ENCODE measurements at regions not wholly inside any gene's neighbourhood (a gene's known extent, or its start where the extent isn't known, plus 50 kb on each side); places are given as distances from the start of the nearest gene placed in this dataset.
"Not testable (repeated sequence)": the region's sequence is repeated elsewhere in the genome, so short reads cannot be mapped to it uniquely, and the experiment has no call there.

- no peak overlapping the region for H3K4me3 ChIP-seq (ENCODE audit: insufficient read depth, low read depth, low read length)
- no peaks in the 10 kb centered on the region for H3K36me3 ChIP-seq (ENCODE audit: control insufficient read depth, insufficient read depth, low read length)
- no peaks in the 10 kb centered on the region for H3K27me3 ChIP-seq (ENCODE audit: control insufficient read depth, insufficient read depth, low read length, poor library complexity, severe bottlenecking)
- no peaks in the 10 kb centered on the region for H3K9me3 ChIP-seq (ENCODE audit: control insufficient read depth, low read length)
- H3K4me1 ChIP-seq (ENCODE audit: control insufficient read depth, insufficient read depth, low read length): no peaks in the 10 kb centered on the region
- H3K27ac ChIP-seq (ENCODE audit: insufficient read depth, low read depth, low read length, poor library complexity, severe bottlenecking): no peak overlapping the region
- WGBS, 2 experiments: 75 to 84% methylated on average over 1 of the region's 1 CpG
These were observed 55.0 kb downstream of the OXSM start for GRCh38 chr3:25844891-25845290.

DNA sequence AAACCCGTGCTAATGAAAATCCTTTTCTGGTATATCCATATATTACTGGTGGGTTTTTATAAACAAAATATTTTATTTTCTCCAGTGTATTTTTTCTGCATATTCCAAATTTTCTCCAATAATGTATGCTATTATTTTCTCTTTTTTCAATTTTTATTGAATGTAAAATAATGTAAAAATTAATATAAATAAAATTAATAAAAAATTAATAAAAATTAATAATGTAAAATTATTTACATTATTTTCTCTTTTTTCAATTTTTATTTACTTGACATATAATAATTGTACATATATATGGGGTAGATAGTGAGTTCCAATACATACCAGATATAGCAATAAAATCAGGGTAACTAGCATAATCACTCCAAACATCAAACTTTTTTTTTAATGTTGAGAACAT lies 56.4 kb downstream of the OXSM start:
- H3K27me3 ChIP-seq (ENCODE audit: control insufficient read depth, insufficient read depth, low read length, poor library complexity, severe bottlenecking): no peaks in the 10 kb centered on the region
- H3K27ac ChIP-seq (ENCODE audit: insufficient read depth, low read depth, low read length, poor library complexity, severe bottlenecking): no peak overlapping the region
- H3K36me3 ChIP-seq (ENCODE audit: control insufficient read depth, insufficient read depth, low read length): no peaks in the 10 kb centered on the region
- WGBS, 2 experiments: 100% methylated on average over 1 of the region's 1 CpG; no CpG with 5 or more reads in 1 of the 2 experiments
- no peaks in the 10 kb centered on the region for H3K4me1 ChIP-seq (ENCODE audit: control insufficient read depth, insufficient read depth, low read length)
- no peaks in the 10 kb centered on the region for H3K9me3 ChIP-seq (ENCODE audit: control insufficient read depth, low read length)
- no peak overlapping the region for H3K4me3 ChIP-seq (ENCODE audit: insufficient read depth, low read depth, low read length)

DNA sequence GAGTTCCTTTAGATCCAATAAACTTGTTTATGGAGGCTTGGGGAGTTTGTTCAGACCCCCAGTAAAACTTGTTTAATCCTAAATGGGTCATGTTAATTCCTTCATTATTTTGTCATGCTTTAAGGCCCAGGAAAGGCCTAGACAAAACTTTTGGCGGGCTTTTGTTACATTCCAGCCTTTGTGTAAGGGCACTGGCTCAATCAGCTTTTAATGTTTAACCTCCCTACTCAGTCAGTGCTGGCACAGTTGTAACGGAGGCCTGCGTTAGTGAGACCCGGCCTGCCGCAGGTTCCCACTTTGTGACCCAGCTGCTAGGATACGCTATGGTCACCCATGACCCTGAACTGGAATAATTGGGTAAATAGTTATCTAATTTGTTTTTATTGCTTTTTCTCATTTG lies 59.2 kb downstream of the OXSM start:
- Histone ChIP-seq H3K27ac (ENCODE audit: insufficient read depth, low read depth, low read length, poor library complexity, severe bottlenecking) (no peak overlapping the region), H3K9me3 (ENCODE audit: control insufficient read depth, low read length) (no peaks in the 10 kb centered on the region)
- 88 to 94% methylated on average over 6 of the region's 6 CpGs for WGBS, 2 experiments

GRCh38 chr3:25849641-25850385 lies 59.9 kb downstream of the OXSM start:
- WGBS, 2 experiments: 95 to 97% methylated on average over 7 of the region's 7 CpGs
- H3K27me3 ChIP-seq (ENCODE audit: control insufficient read depth, insufficient read depth, low read length, poor library complexity, severe bottlenecking): no peaks in the 10 kb centered on the region
- H3K9me3 ChIP-seq (ENCODE audit: control insufficient read depth, low read length): no peaks in the 10 kb centered on the region
- no peaks in the 10 kb centered on the region for H3K4me1 ChIP-seq (ENCODE audit: control insufficient read depth, insufficient read depth, low read length)
- H3K27ac ChIP-seq (ENCODE audit: insufficient read depth, low read depth, low read length, poor library complexity, severe bottlenecking): no peak overlapping the region
- H3K36me3 ChIP-seq (ENCODE audit: control insufficient read depth, insufficient read depth, low read length): no peaks in the 10 kb centered on the region
- H3K4me3 ChIP-seq (ENCODE audit: insufficient read depth, low read depth, low read length): no peak overlapping the region

More for the DNA sequence above, 59.2 kb downstream of the OXSM start:
- Histone ChIP-seq H3K4me1 (ENCODE audit: control insufficient read depth, insufficient read depth, low read length) (no peaks in the 10 kb centered on the region), H3K27me3 (ENCODE audit: control insufficient read depth, insufficient read depth, low read length, poor library complexity, severe bottlenecking) (no peaks in the 10 kb centered on the region), H3K36me3 (ENCODE audit: control insufficient read depth, insufficient read depth, low read length) (no peaks in the 10 kb centered on the region), H3K4me3 (ENCODE audit: insufficient read depth, low read depth, low read length) (no peak overlapping the region)

DNA sequence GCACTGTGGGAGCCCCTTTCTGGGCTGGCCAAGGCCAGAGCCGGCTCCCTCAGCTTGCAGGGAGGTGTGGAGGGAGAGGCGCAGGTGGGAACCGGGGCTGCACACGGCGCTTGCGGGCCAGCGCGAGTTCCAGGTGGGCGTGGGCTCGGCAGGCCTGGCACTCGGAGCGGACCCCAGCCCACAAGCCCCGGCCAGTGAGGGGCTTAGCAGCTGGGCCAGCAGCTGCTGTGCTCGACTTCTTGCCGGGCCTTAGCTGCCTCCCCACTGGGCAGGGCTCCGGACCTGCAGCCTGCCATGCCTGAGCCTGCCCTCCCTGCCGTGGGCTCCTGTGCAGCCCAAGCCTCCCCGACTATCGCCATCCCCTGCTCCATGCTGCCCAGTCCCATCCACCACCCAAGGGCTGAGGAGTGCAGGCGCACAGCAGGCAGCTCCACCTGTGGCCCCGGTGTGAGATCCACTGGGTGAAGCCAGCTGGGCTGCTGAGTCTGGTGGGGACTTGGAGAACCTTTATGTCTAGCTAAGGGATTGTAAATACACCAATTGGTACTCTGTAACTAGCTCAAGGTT lies 61.9 kb downstream of the OXSM start:
- H3K9me3 ChIP-seq (ENCODE audit: control insufficient read depth, low read length); H3K4me3 ChIP-seq (ENCODE audit: insufficient read depth, low read depth, low read length); H3K27ac ChIP-seq (ENCODE audit: insufficient read depth, low read depth, low read length, poor library complexity, severe bottlenecking); H3K27me3 ChIP-seq (ENCODE audit: control insufficient read depth, insufficient read depth, low read length, poor library complexity, severe bottlenecking); H3K4me1 ChIP-seq (ENCODE audit: control insufficient read depth, insufficient read depth, low read length); H3K36me3 ChIP-seq (ENCODE audit: control insufficient read depth, insufficient read depth, low read length): not testable (repeated sequence)
- 95 to 96% methylated on average over 21 of the region's 21 CpGs for WGBS, 2 experiments

DNA sequence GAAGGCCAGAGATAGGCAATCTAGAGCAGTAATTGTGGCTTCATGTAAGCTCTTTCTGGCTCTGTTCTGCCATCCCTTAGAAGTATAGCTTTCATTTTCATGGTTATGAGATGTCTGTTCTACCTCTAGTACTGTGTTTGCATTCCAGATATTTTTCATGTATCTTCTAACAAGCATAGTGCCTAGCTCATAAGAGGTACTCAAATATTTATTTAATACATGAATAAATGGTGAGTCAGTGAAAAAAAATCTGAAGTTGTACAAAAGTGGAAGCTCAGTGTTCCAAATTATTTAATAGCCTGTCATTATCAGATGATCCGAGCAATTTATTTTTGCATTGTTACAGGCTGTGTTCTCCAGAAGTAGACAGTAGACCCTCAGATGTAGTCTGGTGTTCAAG lies 64.3 kb downstream of the OXSM start:
- Histone ChIP-seq H3K27me3 (ENCODE audit: control insufficient read depth, insufficient read depth, low read length, poor library complexity, severe bottlenecking) (no peaks in the 10 kb centered on the region), H3K9me3 (ENCODE audit: control insufficient read depth, low read length) (no peaks in the 10 kb centered on the region), H3K27ac (ENCODE audit: insufficient read depth, low read depth, low read length, poor library complexity, severe bottlenecking) (no peak overlapping the region), H3K36me3 (ENCODE audit: control insufficient read depth, insufficient read depth, low read length) (no peaks in the 10 kb centered on the region), H3K4me3 (ENCODE audit: insufficient read depth, low read depth, low read length) (no peak overlapping the region), H3K4me1 (ENCODE audit: control insufficient read depth, insufficient read depth, low read length) (no peaks in the 10 kb centered on the region)
- WGBS, 2 experiments: 94 to 95% methylated on average over 1 of the region's 1 CpG

DNA sequence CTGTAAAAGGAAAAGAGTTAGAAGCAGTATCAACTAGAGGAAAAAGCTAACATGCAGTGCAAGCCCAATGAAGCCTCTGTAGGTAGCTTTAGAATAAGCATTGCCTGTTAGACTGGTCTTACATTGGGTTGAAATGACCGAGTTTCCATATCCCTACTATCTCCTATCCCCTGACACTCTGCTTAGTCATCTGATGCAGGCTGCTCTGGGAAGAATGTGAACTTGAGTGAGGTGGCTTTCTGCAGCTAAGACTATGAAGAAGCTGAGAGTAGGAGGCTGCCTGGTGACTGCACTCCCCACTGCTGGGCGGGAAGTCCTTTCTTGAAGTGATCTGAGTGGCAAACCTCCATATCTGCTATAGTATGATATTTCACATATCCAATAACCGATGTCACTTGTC lies 64.7 kb downstream of the OXSM start:
- WGBS, 2 experiments: 86 to 97% methylated on average over 1 to 2 of the region's 3 CpGs
- Histone ChIP-seq H3K4me1 (ENCODE audit: control insufficient read depth, insufficient read depth, low read length) (no peaks in the 10 kb centered on the region), H3K9me3 (ENCODE audit: control insufficient read depth, low read length) (no peaks in the 10 kb centered on the region), H3K27ac (ENCODE audit: insufficient read depth, low read depth, low read length, poor library complexity, severe bottlenecking) (no peak overlapping the region), H3K27me3 (ENCODE audit: control insufficient read depth, insufficient read depth, low read length, poor library complexity, severe bottlenecking) (no peaks in the 10 kb centered on the region), H3K4me3 (ENCODE audit: insufficient read depth, low read depth, low read length) (no peak overlapping the region), H3K36me3 (ENCODE audit: control insufficient read depth, insufficient read depth, low read length) (no peaks in the 10 kb centered on the region)

DNA sequence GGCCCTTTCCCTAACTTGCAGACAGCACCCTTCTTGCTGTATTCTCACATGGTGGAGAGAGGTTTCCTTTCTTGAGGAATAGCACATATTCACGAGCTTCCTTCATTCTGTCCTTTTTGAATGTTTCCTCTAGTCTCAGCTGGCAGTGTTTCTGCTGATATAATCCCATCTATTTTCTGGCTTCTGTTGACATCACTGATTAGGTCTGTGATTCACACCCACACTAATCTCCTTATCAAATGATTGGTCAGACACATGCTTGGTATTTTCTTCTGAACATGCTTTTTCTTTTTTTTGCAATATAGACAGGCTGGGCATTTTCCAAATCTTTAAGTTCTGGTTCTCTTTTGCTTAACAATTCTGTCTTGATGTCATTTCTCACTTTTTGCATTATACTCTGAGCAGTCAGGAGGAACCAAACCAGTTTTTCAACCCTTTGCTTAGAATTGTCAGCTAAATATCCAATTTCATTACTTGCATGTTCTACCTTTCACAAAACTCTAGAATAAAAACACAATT lies 65.4 kb downstream of the OXSM start:
- Histone ChIP-seq H3K4me1 (ENCODE audit: control insufficient read depth, insufficient read depth, low read length) (no peaks in the 10 kb centered on the region), H3K27me3 (ENCODE audit: control insufficient read depth, insufficient read depth, low read length, poor library complexity, severe bottlenecking) (no peaks in the 10 kb centered on the region), H3K9me3 (ENCODE audit: control insufficient read depth, low read length) (no peaks in the 10 kb centered on the region), H3K27ac (ENCODE audit: insufficient read depth, low read depth, low read length, poor library complexity, severe bottlenecking) (no peak overlapping the region), H3K36me3 (ENCODE audit: control insufficient read depth, insufficient read depth, low read length) (no peaks in the 10 kb centered on the region), H3K4me3 (ENCODE audit: insufficient read depth, low read depth, low read length) (no peak overlapping the region)
- 89 to 90% methylated on average over 1 of the region's 1 CpG for WGBS, 2 experiments

DNA sequence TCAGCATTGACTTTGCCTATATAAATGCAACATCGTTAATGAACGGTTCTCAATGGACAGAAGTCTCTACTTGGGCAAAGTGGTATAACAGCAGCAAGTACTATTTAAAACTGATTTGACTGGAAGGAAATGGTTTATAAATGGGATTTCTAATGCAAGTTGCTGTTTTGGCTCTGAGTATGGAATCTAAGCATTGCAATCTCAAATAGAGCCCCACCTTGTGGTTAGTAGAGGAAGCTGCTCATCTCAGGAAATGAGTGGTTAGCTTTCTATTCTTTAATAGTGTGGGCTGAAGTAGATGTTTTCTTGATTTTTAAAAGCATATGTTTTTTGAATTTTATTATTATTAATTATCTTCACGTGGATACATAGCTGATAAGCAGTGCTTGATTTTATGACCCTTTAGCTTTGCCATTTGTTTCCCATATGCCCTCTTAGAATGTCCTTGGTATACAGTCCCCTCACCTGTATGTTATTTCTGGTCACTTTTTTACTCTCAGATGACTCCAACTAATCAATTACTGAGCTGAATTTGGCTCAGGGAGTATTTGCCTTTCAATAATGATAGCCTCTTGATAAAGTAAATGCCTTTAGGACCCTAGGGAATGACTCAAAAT lies 67.1 kb downstream of the OXSM start:
- no peak overlapping the region for H3K4me3 ChIP-seq (ENCODE audit: insufficient read depth, low read depth, low read length)
- H3K36me3 ChIP-seq (ENCODE audit: control insufficient read depth, insufficient read depth, low read length): no peaks in the 10 kb centered on the region
- no peaks in the 10 kb centered on the region for H3K4me1 ChIP-seq (ENCODE audit: control insufficient read depth, insufficient read depth, low read length)
- no peak overlapping the region for H3K27ac ChIP-seq (ENCODE audit: insufficient read depth, low read depth, low read length, poor library complexity, severe bottlenecking)
- no peaks in the 10 kb centered on the region for H3K27me3 ChIP-seq (ENCODE audit: control insufficient read depth, insufficient read depth, low read length, poor library complexity, severe bottlenecking)
- 69 to 91% methylated on average over 2 to 3 of the region's 3 CpGs for WGBS, 2 experiments
- no peaks in the 10 kb centered on the region for H3K9me3 ChIP-seq (ENCODE audit: control insufficient read depth, low read length)

- no peaks in the 10 kb centered on the region for H3K9me3 ChIP-seq (ENCODE audit: control insufficient read depth, low read length)
- no peaks in the 10 kb centered on the region for H3K4me1 ChIP-seq (ENCODE audit: control insufficient read depth, insufficient read depth, low read length)
- 88 to 100% methylated on average over 1 of the region's 1 CpG for WGBS, 2 experiments
- H3K27me3 ChIP-seq (ENCODE audit: control insufficient read depth, insufficient read depth, low read length, poor library complexity, severe bottlenecking): no peaks in the 10 kb centered on the region
- no peaks in the 10 kb centered on the region for H3K36me3 ChIP-seq (ENCODE audit: control insufficient read depth, insufficient read depth, low read length)
- H3K27ac ChIP-seq (ENCODE audit: insufficient read depth, low read depth, low read length, poor library complexity, severe bottlenecking): no peak overlapping the region
- no peak overlapping the region for H3K4me3 ChIP-seq (ENCODE audit: insufficient read depth, low read depth, low read length)
These were observed 71.7 kb downstream of the OXSM start for GRCh38 chr3:25861566-25861965.

Data from ectodermal cell (in vitro differentiated cells).